Epidermal melanocyte (primary cell): ENCODE measurements at regions not wholly inside any gene's neighbourhood (a gene's known extent, or its start where the extent isn't known, plus 50 kb on each side); places are given as distances from the start of the nearest gene placed in this dataset.
"Not testable (repeated sequence)": the region's sequence is repeated elsewhere in the genome, so short reads cannot be mapped to it uniquely, and the experiment has no call there.

Experiments
- DNase-seq: peaks from one replicate; pipeline ENCODE4 v3.0.0; 2011; ENCODE audit warnings: low spot score; ENCODE audit not compliant: insufficient read length

GRCh38 chr13:44750630-44751029, 174.5 kb upstream of the TSC22D1 start:
- no peak for DNase-seq

DNA sequence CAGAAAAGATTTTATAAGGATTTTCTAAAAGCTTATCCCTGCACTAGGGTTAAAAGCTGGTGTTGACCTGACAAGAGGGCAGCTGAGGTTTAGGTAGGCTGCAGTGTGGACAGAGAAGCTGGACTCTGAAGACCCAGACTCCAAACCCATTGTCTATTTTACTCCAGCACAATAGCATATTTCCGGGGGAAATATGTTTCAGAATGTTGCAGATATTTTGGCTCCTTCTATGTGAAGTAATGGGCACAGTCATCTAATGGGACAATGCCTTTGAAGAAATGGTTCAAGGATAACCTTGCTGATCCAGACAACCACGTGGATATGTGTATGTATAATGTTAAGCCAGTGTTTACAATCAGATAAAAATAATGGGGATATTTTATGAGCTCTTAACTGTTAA, 173.8 kb upstream of the TSC22D1 start:
- no peak for DNase-seq

DNA sequence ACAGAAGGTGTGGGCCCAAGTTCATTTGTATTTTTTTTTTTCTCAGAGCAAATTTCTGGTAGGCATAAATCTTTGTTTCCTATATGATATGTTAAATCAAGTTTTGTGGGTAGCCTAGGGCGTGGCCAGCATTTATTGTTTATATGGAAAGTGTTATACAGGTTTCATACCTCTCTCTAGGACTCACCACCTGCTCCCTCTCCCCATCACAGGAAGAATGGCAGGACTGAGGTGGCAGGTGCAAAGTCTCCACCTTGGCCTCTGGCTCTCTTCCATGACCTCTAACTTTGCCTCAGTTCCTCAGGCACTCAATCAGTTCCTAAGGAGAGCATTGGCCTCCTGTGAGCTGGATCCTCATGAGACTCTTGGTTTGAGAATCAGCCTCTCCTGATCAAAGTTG, 172.3 kb upstream of the TSC22D1 start:
- DNase-seq, result no peak

DNA sequence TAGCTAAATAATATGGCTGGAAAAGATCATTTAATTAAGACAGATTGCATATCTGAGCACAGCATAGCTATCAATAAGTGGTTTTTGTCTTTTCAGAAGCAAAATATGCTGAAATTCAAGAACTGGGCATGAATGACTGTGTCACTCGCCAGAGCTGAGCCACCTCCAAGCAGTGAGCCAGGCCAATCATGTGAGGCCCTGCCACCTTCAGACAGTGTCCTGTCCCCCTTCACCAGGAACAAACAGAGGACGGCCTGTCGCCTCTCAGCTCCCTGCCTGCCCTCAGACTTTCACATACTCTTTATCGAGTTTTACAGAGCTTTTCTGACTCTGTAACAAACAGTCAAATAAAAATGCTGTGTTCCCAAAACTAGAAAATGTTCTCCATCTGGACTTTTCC, 171.0 kb upstream of the TSC22D1 start:
- no peak for DNase-seq

- no peak for DNase-seq
Observed at GRCh38 chr13:44746690-44747089, 170.6 kb upstream of the TSC22D1 start.

DNA sequence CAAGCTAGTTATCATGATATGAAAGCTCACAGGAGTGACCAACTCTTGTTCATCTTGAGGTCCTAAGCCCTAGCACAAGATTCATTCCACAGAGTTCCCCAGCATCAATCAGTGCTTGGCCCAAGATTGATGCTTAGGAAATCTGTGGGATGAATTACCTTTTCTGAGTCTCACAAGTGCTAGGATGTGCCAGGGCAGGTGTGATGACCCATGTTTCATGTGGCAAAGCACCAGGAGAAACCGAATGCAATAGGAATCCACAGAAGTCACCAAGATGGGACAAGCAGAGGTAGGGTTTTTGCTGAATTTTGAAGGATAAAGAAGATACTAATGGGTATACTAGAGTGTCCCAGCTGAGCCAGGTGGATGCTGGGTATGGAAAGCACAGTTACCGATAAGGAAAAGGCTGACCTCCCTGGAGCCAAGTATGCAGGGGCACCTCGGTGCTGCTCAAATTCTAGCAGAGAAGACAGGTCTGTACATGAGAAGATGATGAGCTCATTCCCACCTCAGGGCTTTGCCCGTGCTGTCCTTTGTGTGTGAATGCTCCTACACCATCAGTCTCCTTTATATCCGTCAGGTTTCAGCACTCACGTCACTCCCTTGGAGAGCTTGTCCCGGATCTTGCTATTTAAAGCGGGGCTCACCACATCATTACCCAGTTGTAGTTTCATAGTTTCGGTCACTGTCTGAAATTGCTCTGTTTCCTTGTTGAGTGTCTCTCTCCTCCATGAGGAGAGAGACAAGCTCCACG, 168.9 kb upstream of the TSC22D1 start:
- DNase-seq, result no peak

DNA sequence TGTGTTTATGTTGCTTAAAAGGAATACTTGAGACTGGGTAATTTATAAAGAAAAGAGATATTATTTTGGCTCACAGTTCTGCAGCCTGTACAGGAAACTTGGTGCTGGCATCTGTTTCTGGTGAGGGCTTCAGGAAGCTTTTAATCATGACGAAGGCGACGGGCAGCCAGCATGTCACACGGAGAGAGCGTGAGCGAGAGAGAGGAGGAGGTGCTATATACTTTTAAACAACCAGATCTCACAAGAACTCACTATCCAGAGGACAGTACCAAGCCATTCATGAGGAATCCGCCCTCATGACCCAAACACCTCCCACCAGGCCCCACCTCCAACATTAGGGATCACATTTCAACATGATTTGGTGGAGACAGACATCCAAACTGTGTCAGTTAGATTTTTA, 163.4 kb upstream of the TSC22D1 start:
- DNase-seq, result no peak

GRCh38 chr13:44739120-44739519, 163.0 kb upstream of the TSC22D1 start:
- DNase-seq, result no peak

- DNase-seq, result no peak
Observed at GRCh38 chr13:44738463-44738862, 162.3 kb upstream of the TSC22D1 start.

DNA sequence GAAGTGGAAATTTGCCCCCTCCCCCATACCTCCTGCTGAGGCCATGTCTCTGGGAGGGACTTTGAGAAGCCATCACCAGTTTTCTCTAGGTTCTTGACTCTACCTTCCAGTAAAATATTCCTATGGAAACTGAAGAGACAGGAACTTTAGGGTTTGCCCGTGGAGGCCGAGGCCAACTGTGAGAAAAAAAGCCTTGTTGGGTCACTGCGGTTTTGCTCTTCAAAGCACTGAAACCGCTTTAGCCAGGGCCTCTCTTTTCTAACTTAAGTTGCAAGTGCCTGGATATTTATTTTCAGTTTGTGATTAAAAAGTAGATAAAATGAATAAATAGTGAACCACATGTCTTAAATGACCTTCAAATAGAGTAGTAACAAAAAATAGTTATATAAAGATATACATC, 159.7 kb upstream of the TSC22D1 start:
- DNase-seq, result no peak

DNA sequence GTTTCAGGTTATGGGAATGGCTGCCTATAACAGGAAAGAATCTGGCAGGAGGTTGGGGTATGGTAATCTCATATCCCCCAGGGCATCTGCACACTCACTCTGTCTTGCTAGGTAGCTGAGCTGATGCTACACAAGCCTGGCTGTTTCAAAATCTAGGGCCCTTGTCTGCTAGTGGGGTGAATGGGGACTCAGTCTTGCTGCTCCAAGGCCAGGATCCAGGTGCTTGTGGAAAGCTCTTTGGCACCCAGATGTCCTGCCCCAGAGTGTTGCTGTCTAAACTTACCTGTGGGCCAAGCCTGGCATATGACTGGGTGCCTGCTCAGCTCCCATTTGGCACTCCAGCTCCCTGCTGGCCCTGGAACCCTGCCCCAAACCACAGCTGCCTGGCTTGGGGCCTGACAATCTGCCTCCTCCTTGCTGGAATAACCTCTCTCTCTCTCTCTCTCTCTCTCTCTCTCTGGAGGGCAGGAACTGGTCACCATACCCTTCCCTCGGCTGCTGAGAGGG, 158.1 kb upstream of the TSC22D1 start:
- DNase-seq, result no peak

GRCh38 chr13:44732503-44733098, 156.5 kb upstream of the TSC22D1 start:
- DNase-seq, result no peak

DNA sequence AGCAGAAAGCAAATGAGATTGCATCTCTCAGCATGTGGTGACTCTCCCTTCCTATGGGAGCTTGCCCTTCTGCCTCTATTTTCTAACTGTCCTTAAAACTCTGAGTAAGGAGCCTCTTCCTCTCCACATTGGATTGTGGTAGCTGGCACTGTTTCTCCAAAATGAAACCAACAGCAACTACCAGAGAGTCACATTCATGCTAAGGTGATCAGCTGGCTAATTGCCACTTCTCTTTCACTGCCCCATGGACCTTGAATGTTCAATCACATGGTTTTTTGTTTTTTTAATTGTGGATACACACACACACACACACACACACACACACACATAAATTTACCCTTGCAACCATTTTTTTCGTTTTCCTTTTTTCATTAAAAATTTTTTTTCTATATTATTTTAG, 154.7 kb upstream of the TSC22D1 start:
- DNase-seq, result no peak

DNA sequence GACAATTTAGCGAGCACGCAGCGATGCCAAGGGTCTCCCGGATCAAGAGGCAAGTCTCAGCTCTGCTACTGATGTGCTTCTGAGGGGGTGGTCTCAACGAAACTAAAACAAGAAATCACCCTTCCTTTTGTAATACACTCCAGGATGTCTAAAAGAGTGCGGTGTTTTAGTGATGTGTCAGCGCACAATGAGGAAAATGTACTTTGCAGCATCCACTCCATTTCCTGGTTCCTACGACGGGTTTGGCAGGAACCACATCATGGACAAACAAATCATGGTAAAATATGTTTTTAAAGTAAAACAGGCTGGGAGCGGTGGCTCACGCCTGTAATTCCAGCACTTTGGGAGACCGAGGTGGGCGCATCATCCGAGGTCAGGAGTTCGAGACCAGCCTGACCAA, 154.0 kb upstream of the TSC22D1 start:
- DNase-seq, result no peak

DNA sequence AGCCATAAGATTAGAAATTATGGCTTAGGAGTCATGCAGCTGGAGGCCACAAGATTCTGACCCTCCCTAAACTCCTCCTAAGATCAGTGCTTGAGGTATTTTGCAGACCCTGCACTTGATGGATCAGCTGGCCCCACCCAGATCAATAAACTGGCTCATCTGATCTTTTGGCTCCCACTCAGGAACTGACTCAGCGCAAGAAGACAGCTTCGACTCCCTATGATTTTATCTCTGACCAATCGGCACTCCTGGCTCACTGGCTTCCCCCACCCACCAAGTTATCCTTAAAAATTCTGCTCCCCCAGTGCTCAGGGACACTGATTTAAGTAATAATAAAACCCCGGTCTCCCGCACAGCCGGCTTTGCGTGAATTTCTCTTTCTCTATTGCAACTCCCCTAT, 151.5 kb upstream of the TSC22D1 start:
- not testable (repeated sequence) for DNase-seq

GRCh38 chr13:44726778-44727177, 150.6 kb upstream of the TSC22D1 start:
- no peak for DNase-seq

DNA sequence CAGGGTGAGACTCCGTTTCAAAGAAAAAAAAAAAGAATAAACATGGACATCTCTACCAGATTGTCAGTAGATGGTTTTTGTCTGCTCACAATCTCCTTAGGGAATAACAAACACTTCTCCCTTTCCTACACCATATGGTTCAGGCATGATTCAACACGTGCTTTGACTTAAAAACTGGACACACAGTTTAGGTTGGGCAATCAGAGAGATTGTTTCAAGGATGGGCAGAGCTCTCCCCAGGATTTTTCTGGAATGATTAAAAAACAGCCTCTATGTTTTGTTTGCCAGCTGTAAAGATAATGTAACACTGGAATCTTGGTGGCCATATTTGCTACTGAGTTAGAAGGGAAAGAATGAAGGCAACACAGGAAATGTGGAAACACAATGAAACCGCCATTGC, 150.1 kb upstream of the TSC22D1 start:
- DNase-seq, result peak; percentile 40

GRCh38 chr13:44719857-44720671, 143.9 kb upstream of the TSC22D1 start:
- DNase-seq, result no peak

DNA sequence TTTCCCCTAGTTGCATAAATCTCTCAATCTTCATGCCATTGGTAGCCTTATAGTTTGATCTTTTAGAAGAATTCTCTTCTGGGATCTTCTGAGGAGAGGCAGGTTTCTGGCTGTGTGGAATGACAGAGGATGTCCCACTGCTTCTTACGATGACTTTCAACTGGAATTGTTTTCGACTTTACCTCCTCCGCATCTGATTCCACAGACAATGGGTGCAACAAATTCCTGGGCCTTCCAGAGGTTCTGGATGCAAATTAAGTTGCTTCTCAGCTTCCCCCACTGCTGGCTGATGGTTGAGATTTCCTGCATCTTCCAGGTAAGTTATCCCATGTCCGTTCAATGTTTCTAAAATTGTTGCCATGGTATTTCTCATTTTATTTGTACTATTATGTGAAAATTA, 142.3 kb upstream of the TSC22D1 start:
- no peak for DNase-seq

GRCh38 chr13:44715287-44716230, 139.4 kb upstream of the TSC22D1 start:
- DNase-seq, result no peak

DNA sequence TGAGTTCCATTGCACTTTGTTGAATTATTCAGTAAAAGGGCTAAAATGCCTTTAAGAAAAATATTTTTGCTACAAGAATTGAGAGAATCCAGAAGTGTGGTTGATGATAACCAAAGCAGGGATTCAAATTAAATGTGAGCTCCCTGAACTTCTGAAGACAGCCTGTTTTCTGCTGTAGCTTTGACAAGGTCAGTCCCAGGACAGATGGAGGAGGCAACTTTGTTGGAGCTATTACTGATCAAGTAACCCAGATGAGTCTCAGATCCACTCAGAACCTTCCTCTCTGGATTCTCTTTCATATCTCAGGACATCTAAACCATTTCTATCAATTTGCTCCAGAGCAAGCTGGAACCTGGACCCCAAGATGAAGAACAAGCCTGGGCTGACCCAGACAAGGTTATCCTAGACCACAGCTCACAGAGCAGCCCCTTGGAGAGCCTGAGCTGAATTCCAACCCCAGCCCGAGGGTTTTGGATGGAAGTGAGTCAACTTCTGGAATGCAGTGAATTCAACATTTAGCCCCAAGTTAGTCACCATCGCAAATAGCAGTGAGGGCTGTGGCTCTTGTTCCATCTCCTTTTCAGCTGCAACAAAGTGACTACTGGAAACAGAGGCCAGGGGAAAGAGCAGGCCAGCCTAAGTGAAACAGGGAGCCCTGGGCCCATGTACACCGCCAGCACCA, 137.8 kb upstream of the TSC22D1 start:
- DNase-seq, result peak; percentile 27
